GM12878 (cell line): ENCODE measurements at regions not wholly inside any gene's neighbourhood (a gene's known extent, or its start where the extent isn't known, plus 50 kb on each side); places are given as distances from the start of the nearest gene placed in this dataset.

Experiments
- ATAC-seq: fragments of 200-7000 bp; cut with Tn5 transposase; 3 replicates; pipeline ENCODE4 v1.9.1; 2020; ENCODE audit warnings: mild to moderate bottlenecking, moderate library complexity
- BruUV-seq: library from RNA; stranded (reverse); fragments of 400-500 nt; replicated peaks from 2 replicates; lab custom pipeline; 2021; lab: Mats Ljungman, UMichigan
- CTCF ChIA-PET: fragments of 300-600 bp; sonication (Branson Sonifier 250); formaldehyde crosslinking; extraction: SDS; loops from one replicate; lab custom pipeline; 2021; ENCODE audit warnings: inconsistent platforms; lab: Yijun Ruan, JAX
- POLR2A ChIA-PET: fragments of 350-600 bp; formaldehyde crosslinking; extraction: SDS; loops from one replicate; lab custom pipeline; 2021; ENCODE audit warnings: inconsistent platforms; lab: Charles Lee
- RAD21 ChIA-PET: fragments of 300-600 bp; sonication (Branson Sonifier 250); formaldehyde crosslinking; loops from one replicate; lab custom pipeline; 2023; ENCODE audit warnings: antibody characterized with exemption; ENCODE audit not compliant: unreplicated experiment; lab: Charles Lee
- SMC1A ChIA-PET: fragments of 300-600 bp; sonication (Branson Sonifier 250); formaldehyde crosslinking; loops from one replicate; lab custom pipeline; 2023; ENCODE audit not compliant: unreplicated experiment, uncharacterized antibody; lab: Charles Lee
- DNase-seq: peaks from one replicate; pipeline ENCODE4 v3.0.0-alpha.2; 2011; ENCODE audit warnings: low read depth, low spot score
- FAIRE-seq: peaks from 3 replicates; lab custom pipeline; 2011; peaks lifted over from hg19 to GRCh38; lab: Jason Lieb, UNC
- H2AFZ ChIP-seq: 2 replicates; pipeline ENCODE4 v1.6.0; 2011; ENCODE audit warnings: low read depth, low read length, control low read depth; ENCODE audit not compliant: control insufficient read depth
- H3K27ac ChIP-seq: 2 replicates; pipeline ENCODE4 v1.5.1; 2011; ENCODE audit warnings: control low read depth; ENCODE audit not compliant: control insufficient read depth, insufficient read depth
- H3K27me3 ChIP-seq, 2 experiments: replicated peaks in 1 of 2; 2 replicates each; pipeline versions ENCODE4 v1.6.0 to v1.6.1; 2011; ENCODE audit warnings: low read length in 1 of 2; ENCODE audit not compliant: control insufficient read depth in 2 of 2, insufficient read depth in 2 of 2
- H3K36me3 ChIP-seq, 2 experiments: 2 replicates each; pipeline ENCODE4 v1.5.1; 2011; ENCODE audit warnings: low read length in 1 of 2; ENCODE audit not compliant: control insufficient read depth in 2 of 2, insufficient read depth in 2 of 2
- H3K4me1 ChIP-seq: 2 replicates; pipeline ENCODE4 v1.6.1; 2011; ENCODE audit warnings: mild to moderate bottlenecking, low read length, moderate library complexity, mixed read lengths; ENCODE audit not compliant: control insufficient read depth, insufficient read depth
- H3K4me2 ChIP-seq: 2 replicates; pipeline ENCODE4 v1.6.0; 2011; ENCODE audit warnings: control low read depth; ENCODE audit not compliant: control insufficient read depth, insufficient read depth
- H3K4me3 ChIP-seq: fragments of 200-600 bp; sonication (generic); 2 replicates; pipeline ENCODE4 v1.5.1; 2016
- H3K79me2 ChIP-seq: 2 replicates; pipeline ENCODE4 v1.6.0; 2011; ENCODE audit warnings: low read length; ENCODE audit not compliant: control insufficient read depth, insufficient read depth
- H3K9ac ChIP-seq: 2 replicates; pipeline ENCODE4 v1.8.0; 2011; ENCODE audit warnings: low read length, control low read depth, mixed read lengths; ENCODE audit not compliant: control insufficient read depth, insufficient read depth
- H3K9me3 ChIP-seq: replicated peaks from 3 replicates; pipeline ENCODE4 v1.5.1; 2011; ENCODE audit warnings: mild to moderate bottlenecking, low read length; ENCODE audit not compliant: control insufficient read depth, insufficient read depth
- H4K20me1 ChIP-seq: 2 replicates; pipeline ENCODE4 v1.6.0; 2011; ENCODE audit not compliant: control insufficient read depth, insufficient read depth
- BCL11A ChIP-seq: IDR thresholded peaks from 2 replicates; pipeline ENCODE4 v1.6.1; 2011; ENCODE audit warnings: low read depth, low read length
- DPF2 ChIP-seq: fragments of 450-650 bp; IDR thresholded peaks from 2 replicates; pipeline ENCODE4 v1.6.1; 2017; ENCODE audit warnings: mild to moderate bottlenecking
- EED ChIP-seq: sonication (generic); IDR thresholded peaks from 2 replicates; pipeline ENCODE4 v1.6.1; 2016; ENCODE audit warnings: antibody characterized with exemption, low read depth
- HDGF ChIP-seq: fragments of 450-650 bp; IDR thresholded peaks from 2 replicates; pipeline ENCODE4 v1.6.1; 2016; ENCODE audit warnings: antibody characterized with exemption
- IKZF1 ChIP-seq: fragments of 450-650 bp; conservative IDR thresholded peaks from 2 replicates; pipeline ENCODE4 v1.6.1; 2017; ENCODE audit warnings: antibody characterized with exemption, mild to moderate bottlenecking
- IKZF2 ChIP-seq, 2 experiments: fragments of 450-650 bp; IDR thresholded peaks; 2 replicates each; pipeline ENCODE4 v1.6.1; 2017; ENCODE audit warnings: mild to moderate bottlenecking in 2 of 2, moderate library complexity in 2 of 2
- JUND ChIP-seq: IDR thresholded peaks from 2 replicates; pipeline ENCODE4 v1.6.1; 2012; ENCODE audit warnings: low read depth, mild to moderate bottlenecking, low read length, improper control_type of control experiment, moderate library complexity
- SPI1 ChIP-seq: IDR thresholded peaks from 2 replicates; pipeline ENCODE4 v1.6.1; 2011; ENCODE audit warnings: low read depth, mild to moderate bottlenecking, low read length, moderate library complexity, borderline replicate concordance; ENCODE audit not compliant: insufficient read depth
- SRF ChIP-seq, 2 experiments: IDR thresholded peaks; 2 replicates each; pipeline ENCODE4 v1.6.1; 2011; ENCODE audit warnings: low read depth in 2 of 2, low read length in 2 of 2, mild to moderate bottlenecking in 1 of 2, moderate library complexity in 1 of 2
- STAT3 ChIP-seq: IDR thresholded peaks from 2 replicates; pipeline ENCODE4 v1.6.1; 2011; ENCODE audit warnings: low read depth, low read length, improper control_type of control experiment
- TCF12 ChIP-seq: IDR thresholded peaks from 2 replicates; pipeline ENCODE4 v1.6.1; 2011; ENCODE audit warnings: low read depth, mild to moderate bottlenecking, low read length
- TCF3 ChIP-seq: IDR thresholded peaks from 2 replicates; pipeline ENCODE4 v1.6.1; 2012; ENCODE audit warnings: low read depth, mild to moderate bottlenecking, low read length, borderline replicate concordance; ENCODE audit not compliant: insufficient read depth
- ZSCAN29 ChIP-seq: fragments of 450-650 bp; IDR thresholded peaks from 2 replicates; pipeline ENCODE4 v1.6.1; 2017; ENCODE audit warnings: mild to moderate bottlenecking, moderate library complexity
- WGBS: methylation state at CpG from one replicate; pipeline ENCODE4 v1.1.6; 2016; ENCODE audit warnings: low lambda C conversion rate; ENCODE audit not compliant: insufficient replicate concordance, insufficient coverage; ENCODE audit errors: missing lambda C conversion rate; 5-methylcytosine and 5-hydroxymethylcytosine counted together
- in situ Hi-C: fragments of 300-500 bp; cut with MboI; formaldehyde crosslinking; loops from 9 replicates; pipeline ENCODE4 v1.14.3; 2018; ENCODE audit warnings: mixed read lengths
- intact Hi-C: fragments of 100-400 bp; cut with micrococcal nuclease; formaldehyde crosslinking; loops from one replicate; pipeline ENCODE4 v1.14.2; 2022; ENCODE audit not compliant: unreplicated experiment
- TF ChIP-seq, protein P1 (sequence below): fragments of 450-650 bp; IDR thresholded peaks from 2 replicates; pipeline ENCODE4 v1.6.1; 2016; ENCODE audit warnings: mild to moderate bottlenecking, moderate library complexity, borderline replicate concordance
- TF ChIP-seq, protein P2 (sequence below): fragments of 450-650 bp; IDR thresholded peaks from 2 replicates; pipeline ENCODE4 v1.6.1; 2017; ENCODE audit warnings: borderline replicate concordance
- TF ChIP-seq, protein P3 (sequence below): fragments of 450-650 bp; IDR thresholded peaks from 2 replicates; pipeline ENCODE4 v1.6.1; 2017; ENCODE audit warnings: low read depth, mild to moderate bottlenecking, moderate library complexity

DNA sequence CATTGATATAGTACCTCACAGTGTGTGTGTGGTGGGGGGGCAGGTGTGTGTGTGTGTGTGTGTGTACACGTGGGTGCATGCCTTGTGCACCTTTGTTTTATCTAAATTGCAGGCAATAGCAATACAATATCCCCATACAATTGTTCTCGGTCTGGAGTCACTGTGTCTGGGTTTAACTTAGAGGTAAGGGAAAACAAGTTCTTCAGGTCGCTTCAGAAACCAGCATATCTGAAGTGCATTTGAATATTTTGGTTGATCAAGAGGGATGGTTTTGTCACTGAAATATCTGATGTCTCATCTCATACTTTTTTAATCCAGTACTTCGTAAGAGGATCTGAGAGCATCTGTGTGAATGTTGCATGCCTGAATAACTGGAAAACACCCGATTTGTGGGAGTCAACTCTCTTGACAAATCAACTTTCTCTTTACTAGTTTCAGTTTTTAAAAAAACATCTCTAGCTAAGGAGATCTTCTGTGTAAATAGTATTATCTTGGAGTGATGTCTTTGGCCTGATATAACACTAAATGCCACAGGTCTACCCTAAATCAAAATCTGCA lies 206.8 kb upstream of the NR2F2 start:
- ChIA-PET CTCF (interaction anchor here (1.2 to 1.4 kb wide), 2 partner anchors 12 to 864 kb away, joined by 3 to 4 read pairs; no protein-coding TSS in a partner anchor), RAD21 (interaction anchor here (0.6 to 1.3 kb wide), 4 partner anchors 48 to 220 kb away, joined by 4 to 5 read pairs (median 4); no protein-coding TSS in a partner anchor), SMC1A (interaction anchor here (0.6 to 2.2 kb wide), 9 partner anchors 8 to 219 kb away, joined by 3 to 5 read pairs (median 4); no protein-coding TSS in a partner anchor), POLR2A (interaction anchor here (0.6 kb wide), 1 partner anchor 9 kb away, joined by 3 read pairs; no protein-coding TSS in a partner anchor)
- BruUV-seq: no TSS peak
- no peaks in the 10 kb centered on the region for H3K36me3 ChIP-seq
- intact Hi-C loops (no loop called here), in situ Hi-C loops (no loop called here)
- no peaks in the 10 kb centered on the region; the same call in 1 of the 3 replicates for H3K9me3 ChIP-seq
- no peak for FAIRE-seq
- no peak overlapping the region for H2AFZ ChIP-seq
- no peaks in the 10 kb centered on the region for H3K27me3 ChIP-seq
- H3K27ac ChIP-seq: no peak overlapping the region
- no peaks in the 10 kb centered on the region for H4K20me1 ChIP-seq
- peaks cover 6% of the 10 kb centered on the region for H3K4me1 ChIP-seq
- DNase-seq: peak; percentile 37
- peak; percentile 82 for ATAC-seq
- no peak overlapping the region for H3K9ac ChIP-seq
- no peak overlapping the region for H3K4me2 ChIP-seq
- no peaks in the 10 kb centered on the region for H3K79me2 ChIP-seq
- 0 out of 2 replicates have a peak, but pooled peaks have one; percentile 31 for TF ChIP-seq DPF2
- TF ChIP-seq HDGF: no peak
- TF ChIP-seq TCF3: no peak
- TF ChIP-seq BCL11A: no peak
- no peak for TF ChIP-seq STAT3
- TF ChIP-seq TCF12: no peak
- no peak for TF ChIP-seq EED
- peak in 1 of 2 experiments; percentile 27; a peak in 1 of 4 replicates for TF ChIP-seq IKZF2 (IDR thresholded peaks at IDR 0.05)
- TF ChIP-seq JUND: no peak
- TF ChIP-seq, protein P1, sequence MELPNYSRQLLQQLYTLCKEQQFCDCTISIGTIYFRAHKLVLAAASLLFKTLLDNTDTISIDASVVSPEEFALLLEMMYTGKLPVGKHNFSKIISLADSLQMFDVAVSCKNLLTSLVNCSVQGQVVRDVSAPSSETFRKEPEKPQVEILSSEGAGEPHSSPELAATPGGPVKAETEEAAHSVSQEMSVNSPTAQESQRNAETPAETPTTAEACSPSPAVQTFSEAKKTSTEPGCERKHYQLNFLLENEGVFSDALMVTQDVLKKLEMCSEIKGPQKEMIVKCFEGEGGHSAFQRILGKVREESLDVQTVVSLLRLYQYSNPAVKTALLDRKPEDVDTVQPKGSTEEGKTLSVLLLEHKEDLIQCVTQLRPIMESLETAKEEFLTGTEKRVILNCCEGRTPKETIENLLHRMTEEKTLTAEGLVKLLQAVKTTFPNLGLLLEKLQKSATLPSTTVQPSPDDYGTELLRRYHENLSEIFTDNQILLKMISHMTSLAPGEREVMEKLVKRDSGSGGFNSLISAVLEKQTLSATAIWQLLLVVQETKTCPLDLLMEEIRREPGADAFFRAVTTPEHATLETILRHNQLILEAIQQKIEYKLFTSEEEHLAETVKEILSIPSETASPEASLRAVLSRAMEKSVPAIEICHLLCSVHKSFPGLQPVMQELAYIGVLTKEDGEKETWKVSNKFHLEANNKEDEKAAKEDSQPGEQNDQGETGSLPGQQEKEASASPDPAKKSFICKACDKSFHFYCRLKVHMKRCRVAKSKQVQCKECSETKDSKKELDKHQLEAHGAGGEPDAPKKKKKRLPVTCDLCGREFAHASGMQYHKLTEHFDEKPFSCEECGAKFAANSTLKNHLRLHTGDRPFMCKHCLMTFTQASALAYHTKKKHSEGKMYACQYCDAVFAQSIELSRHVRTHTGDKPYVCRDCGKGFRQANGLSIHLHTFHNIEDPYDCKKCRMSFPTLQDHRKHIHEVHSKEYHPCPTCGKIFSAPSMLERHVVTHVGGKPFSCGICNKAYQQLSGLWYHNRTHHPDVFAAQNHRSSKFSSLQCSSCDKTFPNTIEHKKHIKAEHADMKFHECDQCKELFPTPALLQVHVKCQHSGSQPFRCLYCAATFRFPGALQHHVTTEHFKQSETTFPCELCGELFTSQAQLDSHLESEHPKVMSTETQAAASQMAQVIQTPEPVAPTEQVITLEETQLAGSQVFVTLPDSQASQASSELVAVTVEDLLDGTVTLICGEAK: no peak
- TF ChIP-seq IKZF1: 0 out of 2 replicates have a peak, but pooled peaks have one; percentile 21
- no peak for TF ChIP-seq SRF (IDR thresholded peaks at IDR 0.05; ENCODE audit: low read depth in 2 of 2, low read length in 2 of 2)
- TF ChIP-seq, protein P2, sequence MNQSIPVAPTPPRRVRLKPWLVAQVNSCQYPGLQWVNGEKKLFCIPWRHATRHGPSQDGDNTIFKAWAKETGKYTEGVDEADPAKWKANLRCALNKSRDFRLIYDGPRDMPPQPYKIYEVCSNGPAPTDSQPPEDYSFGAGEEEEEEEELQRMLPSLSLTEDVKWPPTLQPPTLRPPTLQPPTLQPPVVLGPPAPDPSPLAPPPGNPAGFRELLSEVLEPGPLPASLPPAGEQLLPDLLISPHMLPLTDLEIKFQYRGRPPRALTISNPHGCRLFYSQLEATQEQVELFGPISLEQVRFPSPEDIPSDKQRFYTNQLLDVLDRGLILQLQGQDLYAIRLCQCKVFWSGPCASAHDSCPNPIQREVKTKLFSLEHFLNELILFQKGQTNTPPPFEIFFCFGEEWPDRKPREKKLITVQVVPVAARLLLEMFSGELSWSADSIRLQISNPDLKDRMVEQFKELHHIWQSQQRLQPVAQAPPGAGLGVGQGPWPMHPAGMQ: no peak
- TF ChIP-seq, protein P3, sequence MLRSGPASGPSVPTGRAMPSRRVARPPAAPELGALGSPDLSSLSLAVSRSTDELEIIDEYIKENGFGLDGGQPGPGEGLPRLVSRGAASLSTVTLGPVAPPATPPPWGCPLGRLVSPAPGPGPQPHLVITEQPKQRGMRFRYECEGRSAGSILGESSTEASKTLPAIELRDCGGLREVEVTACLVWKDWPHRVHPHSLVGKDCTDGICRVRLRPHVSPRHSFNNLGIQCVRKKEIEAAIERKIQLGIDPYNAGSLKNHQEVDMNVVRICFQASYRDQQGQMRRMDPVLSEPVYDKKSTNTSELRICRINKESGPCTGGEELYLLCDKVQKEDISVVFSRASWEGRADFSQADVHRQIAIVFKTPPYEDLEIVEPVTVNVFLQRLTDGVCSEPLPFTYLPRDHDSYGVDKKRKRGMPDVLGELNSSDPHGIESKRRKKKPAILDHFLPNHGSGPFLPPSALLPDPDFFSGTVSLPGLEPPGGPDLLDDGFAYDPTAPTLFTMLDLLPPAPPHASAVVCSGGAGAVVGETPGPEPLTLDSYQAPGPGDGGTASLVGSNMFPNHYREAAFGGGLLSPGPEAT: no peak
- TF ChIP-seq SPI1: peak; percentile 44; the same call in 1 of the 2 replicates
- TF ChIP-seq ZSCAN29: no peak
- WGBS: 0% methylated on average over 5 of the region's 5 CpGs
- H3K4me3 ChIP-seq: no peak overlapping the region
